CD8-positive, alpha-beta memory T cell (primary cell): ENCODE measurements at regions not wholly inside any gene's neighbourhood (a gene's known extent, or its start where the extent isn't known, plus 50 kb on each side); places are given as distances from the start of the nearest gene placed in this dataset.

Source experiments
- CTCF ChIA-PET: fragments of 350-600 bp; sonication (Branson Sonifier 250); formaldehyde crosslinking; loops from one replicate; lab custom pipeline; 2021; ENCODE audit warnings: antibody characterized with exemption; lab: Charles Lee
- POLR2A ChIA-PET: fragments of 350-600 bp; sonication (Branson Sonifier 250); formaldehyde crosslinking; loops from one replicate; lab custom pipeline; 2021; ENCODE audit warnings: antibody characterized with exemption; lab: Charles Lee
- DNase-seq, 5 donors: peaks; one replicate each; pipeline versions ENCODE4 v3.0.0 to v3.0.0-alpha.2; 2020 to 2022; ENCODE audit warnings: mixed read lengths in 1 of 5
- H3K27ac ChIP-seq: one replicate; pipeline ENCODE4 v1.7.0; 2013; ENCODE audit warnings: low read depth, mild to moderate bottlenecking, low read length, moderate library complexity
- H3K27me3 ChIP-seq: 2 replicates; pipeline ENCODE4 v1.7.0; 2013; ENCODE audit warnings: low read length, mild to moderate bottlenecking; ENCODE audit not compliant: insufficient read depth, poor library complexity, severe bottlenecking
- H3K36me3 ChIP-seq: 2 replicates; pipeline ENCODE4 v1.7.0; 2013; ENCODE audit warnings: mild to moderate bottlenecking, low read length, moderate library complexity; ENCODE audit not compliant: insufficient read depth
- H3K4me1 ChIP-seq: 2 replicates; pipeline ENCODE4 v1.7.0; 2013; ENCODE audit warnings: mild to moderate bottlenecking, low read length, moderate library complexity; ENCODE audit not compliant: insufficient read depth
- H3K4me3 ChIP-seq: 2 replicates; pipeline ENCODE4 v1.7.0; 2013; ENCODE audit warnings: mild to moderate bottlenecking, low read length
- H3K9me3 ChIP-seq: 2 replicates; pipeline ENCODE4 v1.7.0; 2013; ENCODE audit warnings: mild to moderate bottlenecking, low read length
- H3K27ac Mint-ChIP-seq, 8 donors: one replicate each; pipeline ENCODE4 v1.8.0; 2020 to 2021; ENCODE audit warnings: mixed read lengths in 8 of 8, mild to moderate bottlenecking in 6 of 8, inconsistent platforms in 3 of 8, moderate library complexity in 3 of 8
- H3K27me3 Mint-ChIP-seq, 2 donors: one replicate each; pipeline ENCODE4 v1.8.0; 2020 to 2021; ENCODE audit warnings: mixed read lengths in 2 of 2, mild to moderate bottlenecking in 1 of 2, moderate library complexity in 1 of 2
- H3K36me3 Mint-ChIP-seq, 3 donors: one replicate each; pipeline ENCODE4 v1.8.0; 2020 to 2021; ENCODE audit warnings: mixed read lengths in 3 of 3, inconsistent platforms in 1 of 3, mild to moderate bottlenecking in 1 of 3
- H3K4me1 Mint-ChIP-seq, 3 donors: one replicate each; pipeline ENCODE4 v1.8.0; 2020 to 2021; ENCODE audit warnings: mixed read lengths in 3 of 3, inconsistent platforms in 1 of 3, mild to moderate bottlenecking in 1 of 3
- H3K4me3 Mint-ChIP-seq, 7 donors: one replicate each; pipeline ENCODE4 v1.8.0; 2020 to 2021; ENCODE audit warnings: mixed read lengths in 7 of 7, mild to moderate bottlenecking in 6 of 7, moderate library complexity in 4 of 7, inconsistent platforms in 2 of 7
- H3K9me3 Mint-ChIP-seq, 5 donors: one replicate each; pipeline ENCODE4 v1.8.0; 2020 to 2022; ENCODE audit warnings: mixed read lengths in 5 of 5, mild to moderate bottlenecking in 3 of 5, moderate library complexity in 2 of 5, inconsistent platforms in 1 of 5

GRCh38 chr7:17233603-17234002 is 64.8 kb upstream of the AHR start:
- ChIA-PET CTCF (interaction anchor here (0.9 kb wide), 1 partner anchor 65 kb away, joined by 4 read pairs; the partner anchor contains the start of gene AHR), POLR2A (interaction anchor here (1.3 to 1.7 kb wide), 2 partner anchors 65 to 69 kb away, joined by 4 to 6 read pairs; partner anchors contain the start of gene AHR)
- Histone ChIP-seq H3K9me3 (no peaks in the 10 kb centered on the region), H3K4me3 (peak overlapping the region; percentile 23), H3K36me3 (no peaks in the 10 kb centered on the region), H3K27ac (peak overlapping the region; percentile 88), H3K4me1 (peaks cover 23% of the 10 kb centered on the region), H3K27me3 (no peaks in the 10 kb centered on the region)
- Mint-ChIP-seq H3K4me1 (peaks cover 28 to 49% (median 44%) of the 10 kb centered on the region in 3 donors), H3K4me3 (peak overlapping the region in 6 of 7 donors; percentile 61 to 89 (median 78)), H3K27me3 (no peaks in the 10 kb centered on the region), H3K27ac (peak overlapping the region; percentile 94 to 100 (median 99)), H3K36me3 (peaks cover 0 to 4% (median 4%) of the 10 kb centered on the region in 3 donors), H3K9me3 (no peaks in the 10 kb centered on the region)
- DNase-seq: no peak

GRCh38 chr7:17234030-17234397 is 64.4 kb upstream of the AHR start:
- peak overlapping the region; percentile 94 to 100 (median 99) for H3K27ac Mint-ChIP-seq
- ChIA-PET CTCF (interaction anchor here (0.9 kb wide), 1 partner anchor 65 kb away, joined by 4 read pairs; the partner anchor contains the start of gene AHR), POLR2A (interaction anchor here (1.7 kb wide), 1 partner anchor 65 kb away, joined by 6 read pairs; the partner anchor contains the start of gene AHR)
- Histone ChIP-seq H3K27me3 (no peaks in the 10 kb centered on the region), H3K4me1 (peaks cover 23% of the 10 kb centered on the region), H3K36me3 (no peaks in the 10 kb centered on the region), H3K4me3 (peak overlapping the region; percentile 23), H3K9me3 (no peaks in the 10 kb centered on the region), H3K27ac (peak overlapping the region; percentile 88)
- H3K27me3 Mint-ChIP-seq: no peaks in the 10 kb centered on the region
- H3K4me1 Mint-ChIP-seq: peaks cover 28 to 49% (median 44%) of the 10 kb centered on the region in 3 donors
- peak in 4 of 5 donors; percentile 25 to 73 (median 44) for DNase-seq
- H3K9me3 Mint-ChIP-seq: no peaks in the 10 kb centered on the region
- peaks cover 0 to 4% (median 4%) of the 10 kb centered on the region in 3 donors for H3K36me3 Mint-ChIP-seq
- peak overlapping the region; percentile 48 to 89 (median 78) for H3K4me3 Mint-ChIP-seq

- Mint-ChIP-seq H3K27me3 (no peaks in the 10 kb centered on the region), H3K36me3 (peaks cover 0 to 4% (median 4%) of the 10 kb centered on the region in 3 donors), H3K4me3 (peak overlapping the region; percentile 48 to 89 (median 78)), H3K9me3 (no peaks in the 10 kb centered on the region), H3K27ac (peak overlapping the region; percentile 94 to 100 (median 99)), H3K4me1 (peaks cover 28 to 49% (median 44%) of the 10 kb centered on the region in 3 donors)
- Histone ChIP-seq H3K36me3 (no peaks in the 10 kb centered on the region), H3K4me3 (peak overlapping the region; percentile 23), H3K27me3 (no peaks in the 10 kb centered on the region), H3K9me3 (no peaks in the 10 kb centered on the region), H3K27ac (peak overlapping the region; percentile 88), H3K4me1 (peaks cover 23% of the 10 kb centered on the region)
- peak; percentile 48 to 86 (median 75) for DNase-seq
- CTCF ChIA-PET: no interaction called here
- POLR2A ChIA-PET: interaction anchor here (1.7 kb wide), 1 partner anchor 64 kb away, joined by 6 read pairs; the partner anchor contains the start of gene AHR
These were observed 63.9 kb upstream of the AHR start for GRCh38 chr7:17234398-17235031.

- peak overlapping the region in 3 of 7 donors; percentile 4 to 26 (median 11) for H3K4me3 Mint-ChIP-seq
- no peaks in the 10 kb centered on the region for H3K27me3 ChIP-seq
These were observed 62.3 kb upstream of the AHR start for GRCh38 chr7:17236171-17236570.

GRCh38 chr7:17236603-17237002 is 61.8 kb upstream of the AHR start:
- peaks cover 0 to 4% (median 4%) of the 10 kb centered on the region in 3 donors for H3K36me3 Mint-ChIP-seq
- ChIA-PET POLR2A (no interaction called here), CTCF (no interaction called here)
- Histone ChIP-seq H3K4me1 (peaks cover 23% of the 10 kb centered on the region), H3K36me3 (no peaks in the 10 kb centered on the region), H3K9me3 (no peaks in the 10 kb centered on the region), H3K4me3 (no peak overlapping the region), H3K27me3 (no peaks in the 10 kb centered on the region), H3K27ac (no peak overlapping the region)
- DNase-seq: no peak
- H3K27ac Mint-ChIP-seq: peak overlapping the region in 5 of 8 donors; percentile 31 to 100 (median 94)
- peaks cover 28 to 49% (median 44%) of the 10 kb centered on the region in 3 donors for H3K4me1 Mint-ChIP-seq
- no peaks in the 10 kb centered on the region for H3K9me3 Mint-ChIP-seq
- no peaks in the 10 kb centered on the region for H3K27me3 Mint-ChIP-seq
- H3K4me3 Mint-ChIP-seq: no peak overlapping the region

More at GRCh38 chr7:17236171-17236570, 62.3 kb upstream of the AHR start:
- peaks cover 28 to 49% (median 44%) of the 10 kb centered on the region in 3 donors for H3K4me1 Mint-ChIP-seq
- H3K27ac ChIP-seq: no peak overlapping the region
- no peaks in the 10 kb centered on the region for H3K27me3 Mint-ChIP-seq
- no peaks in the 10 kb centered on the region for H3K9me3 Mint-ChIP-seq
- no peak for DNase-seq
- no peak overlapping the region for H3K4me3 ChIP-seq
- CTCF ChIA-PET: no interaction called here
- no peaks in the 10 kb centered on the region for H3K9me3 ChIP-seq
- H3K36me3 Mint-ChIP-seq: peaks cover 0 to 4% (median 4%) of the 10 kb centered on the region in 3 donors
- H3K27ac Mint-ChIP-seq: peak overlapping the region; percentile 91 to 100 (median 98)
- POLR2A ChIA-PET: no interaction called here
- no peaks in the 10 kb centered on the region for H3K36me3 ChIP-seq
- peaks cover 23% of the 10 kb centered on the region for H3K4me1 ChIP-seq

- no peak overlapping the region for H3K4me3 Mint-ChIP-seq
- Histone ChIP-seq H3K27ac (no peak overlapping the region), H3K27me3 (no peaks in the 10 kb centered on the region), H3K4me3 (no peak overlapping the region), H3K9me3 (no peaks in the 10 kb centered on the region), H3K4me1 (peaks cover 17% of the 10 kb centered on the region), H3K36me3 (no peaks in the 10 kb centered on the region)
- DNase-seq: no peak
- CTCF ChIA-PET: no interaction called here
- H3K4me1 Mint-ChIP-seq: peaks cover 20 to 35% (median 32%) of the 10 kb centered on the region in 3 donors
- H3K9me3 Mint-ChIP-seq: no peaks in the 10 kb centered on the region
- H3K27ac Mint-ChIP-seq: peak overlapping the region in 1 of 8 donors; percentile 3
- no peaks in the 10 kb centered on the region for H3K27me3 Mint-ChIP-seq
- peaks cover 0 to 4% (median 4%) of the 10 kb centered on the region in 3 donors for H3K36me3 Mint-ChIP-seq
- POLR2A ChIA-PET: no interaction called here
These were observed 59.4 kb upstream of the AHR start for GRCh38 chr7:17239046-17239445.

- H3K27me3 ChIP-seq: no peaks in the 10 kb centered on the region
- no peak for DNase-seq
- no peak overlapping the region for H3K4me3 ChIP-seq
- H3K27ac Mint-ChIP-seq: peak overlapping the region in 2 of 8 donors; percentile 12 to 22
- CTCF ChIA-PET: no interaction called here
- H3K4me3 Mint-ChIP-seq: no peak overlapping the region
- H3K4me1 ChIP-seq: peaks cover 11% of the 10 kb centered on the region
- no peaks in the 10 kb centered on the region for H3K36me3 ChIP-seq
- peaks cover 14 to 26% (median 25%) of the 10 kb centered on the region in 3 donors for H3K4me1 Mint-ChIP-seq
- no peak overlapping the region for H3K27ac ChIP-seq
- H3K9me3 ChIP-seq: no peaks in the 10 kb centered on the region
- POLR2A ChIA-PET: no interaction called here
- peaks cover 0 to 2% (median 0%) of the 10 kb centered on the region in 5 donors for H3K9me3 Mint-ChIP-seq
- H3K27me3 Mint-ChIP-seq: no peaks in the 10 kb centered on the region
- H3K36me3 Mint-ChIP-seq: peaks cover 0 to 4% (median 4%) of the 10 kb centered on the region in 3 donors
These were observed 58.5 kb upstream of the AHR start for GRCh38 chr7:17239683-17240521.
